ENCODE measurements at regions not wholly inside any gene's neighbourhood (a gene's known extent, or its start where the extent isn't known, plus 50 kb on each side); places are given as distances from the start of the nearest gene placed in this dataset.
"Not testable (repeated sequence)": the region's sequence is repeated elsewhere in the genome, so short reads cannot be mapped to it uniquely, and the experiment has no call there.

GRCh38 chr16:64718486-64718885 is 403.4 kb downstream of the CDH11 start:
- no peak for DNase-seq

GRCh38 chr16:64717871-64718270 is 404.0 kb downstream of the CDH11 start:
- DNase-seq, result no peak

- DNase-seq, result no peak
These were observed 406.2 kb downstream of the CDH11 start for GRCh38 chr16:64715624-64716023.

- no peak for DNase-seq
These were observed 409.8 kb downstream of the CDH11 start for GRCh38 chr16:64712026-64712425.

GRCh38 chr16:64711596-64711995 is 410.3 kb downstream of the CDH11 start:
- DNase-seq, result no peak

- no peak for DNase-seq
These were observed 410.8 kb downstream of the CDH11 start for GRCh38 chr16:64711026-64711425.

- no peak for DNase-seq
These were observed 416.4 kb downstream of the CDH11 start for GRCh38 chr16:64705443-64705842.

GRCh38 chr16:64704386-64704785 is 417.5 kb downstream of the CDH11 start:
- DNase-seq, result no peak

- no peak for DNase-seq
These were observed 419.4 kb downstream of the CDH11 start for GRCh38 chr16:64702415-64702814.

GRCh38 chr16:64700628-64701027 is 421.2 kb downstream of the CDH11 start:
- DNase-seq, result no peak

- no peak for DNase-seq
These were observed 425.0 kb downstream of the CDH11 start for GRCh38 chr16:64696866-64697265.

- DNase-seq, result no peak
These were observed 426.2 kb downstream of the CDH11 start for GRCh38 chr16:64695684-64696083.

- no peak for DNase-seq
These were observed 427.9 kb downstream of the CDH11 start for GRCh38 chr16:64693946-64694345.

- DNase-seq, result no peak
These were observed 434.1 kb downstream of the CDH11 start for GRCh38 chr16:64687786-64688185.

- DNase-seq, result no peak
These were observed 434.7 kb downstream of the CDH11 start for GRCh38 chr16:64687123-64687522.

- no peak for DNase-seq
These were observed 441.7 kb downstream of the CDH11 start for GRCh38 chr16:64679976-64680690.

- DNase-seq, result no peak
These were observed 452.3 kb downstream of the CDH11 start for GRCh38 chr16:64669573-64669972.

GRCh38 chr16:64667334-64667877 is 454.5 kb downstream of the CDH11 start:
- no peak for DNase-seq

- DNase-seq, result not testable (repeated sequence)
These were observed 459.6 kb downstream of the CDH11 start for GRCh38 chr16:64662312-64662711.

GRCh38 chr16:64659866-64660265 is 462.0 kb downstream of the CDH11 start:
- no peak for DNase-seq

- no peak for DNase-seq
These were observed 464.4 kb downstream of the CDH11 start for GRCh38 chr16:64657316-64658011.

GRCh38 chr16:64656471-64656870 is 465.4 kb downstream of the CDH11 start:
- DNase-seq, result no peak

- no peak for DNase-seq
These were observed 467.7 kb downstream of the CDH11 start for GRCh38 chr16:64654178-64654577.

GRCh38 chr16:64648282-64648681 is 473.6 kb downstream of the CDH11 start:
- no peak for DNase-seq

Measured in activated naive CD4-positive, alpha-beta T cell treated with Interleukin-2 at 50 U/mL for 16 hours (primary cell).